GM21576 (cell line): ENCODE measurements at regions not wholly inside any gene's neighbourhood (a gene's known extent, or its start where the extent isn't known, plus 50 kb on each side); places are given as distances from the start of the nearest gene placed in this dataset.
"Not testable (repeated sequence)": the region's sequence is repeated elsewhere in the genome, so short reads cannot be mapped to it uniquely, and the experiment has no call there.

Experiments
- ATAC-seq: cut with Tn5 transposase; IDR thresholded peaks from one replicate; pipeline ENCODE4 v1.9.1; 2021; ENCODE audit warnings: mild to moderate bottlenecking, moderate library complexity; ENCODE audit not compliant: unreplicated experiment

- ATAC-seq = no peak
Measured at GRCh38 chr4:181821039-181822004, 421.9 kb upstream of the TENM3 start.

- ATAC-seq = no peak
Measured at GRCh38 chr4:181822005-181822375, 421.2 kb upstream of the TENM3 start.

- ATAC-seq = no peak
Measured at GRCh38 chr4:181823183-181823582, 420.0 kb upstream of the TENM3 start.

- no peak for ATAC-seq
Measured at GRCh38 chr4:181823645-181824044, 419.6 kb upstream of the TENM3 start.

- ATAC-seq = no peak
Measured at GRCh38 chr4:181825564-181825963, 417.6 kb upstream of the TENM3 start.

- no peak for ATAC-seq
Measured at GRCh38 chr4:181827246-181827645, 416.0 kb upstream of the TENM3 start.

- ATAC-seq = peak; percentile 66
Measured at GRCh38 chr4:181830404-181831035, 412.7 kb upstream of the TENM3 start.

GRCh38 chr4:181834071-181834470 is 409.1 kb upstream of the TENM3 start:
- no peak for ATAC-seq

GRCh38 chr4:181835348-181835747 is 407.9 kb upstream of the TENM3 start:
- no peak for ATAC-seq

- ATAC-seq = no peak
Measured at GRCh38 chr4:181838253-181838652, 404.9 kb upstream of the TENM3 start.

GRCh38 chr4:181843797-181844196 is 399.4 kb upstream of the TENM3 start:
- not testable (repeated sequence) for ATAC-seq

- ATAC-seq = no peak
Measured at GRCh38 chr4:181845617-181846016, 397.6 kb upstream of the TENM3 start.

- ATAC-seq = no peak
Measured at GRCh38 chr4:181846934-181847333, 396.3 kb upstream of the TENM3 start.

GRCh38 chr4:181848357-181848756 is 394.8 kb upstream of the TENM3 start:
- no peak for ATAC-seq

GRCh38 chr4:181849472-181849871 is 393.7 kb upstream of the TENM3 start:
- ATAC-seq = no peak

- no peak for ATAC-seq
Measured at GRCh38 chr4:181853881-181854511, 389.2 kb upstream of the TENM3 start.

- ATAC-seq = no peak
Measured at GRCh38 chr4:181855307-181855706, 387.9 kb upstream of the TENM3 start.

GRCh38 chr4:181857471-181857870 is 385.7 kb upstream of the TENM3 start:
- not testable (repeated sequence) for ATAC-seq

GRCh38 chr4:181858741-181859140 is 384.5 kb upstream of the TENM3 start:
- ATAC-seq = no peak

- no peak for ATAC-seq
Measured at GRCh38 chr4:181859439-181859838, 383.8 kb upstream of the TENM3 start.

- ATAC-seq = no peak
Measured at GRCh38 chr4:181860157-181860556, 383.0 kb upstream of the TENM3 start.

- ATAC-seq = no peak
Measured at GRCh38 chr4:181860668-181861067, 382.5 kb upstream of the TENM3 start.
